ENCODE measurements at regions not wholly inside any gene's neighbourhood (a gene's known extent, or its start where the extent isn't known, plus 50 kb on each side); places are given as distances from the start of the nearest gene placed in this dataset.

- peaks cover 2% of the 10 kb centered on the region for H3K27me3 ChIP-seq (ENCODE audit: insufficient read depth, poor library complexity, severe bottlenecking)
- no peak for DNase-seq (ENCODE audit: low read depth in 1 of 2, low spot score in 1 of 2)
- TF ChIP-seq REST (IDR thresholded peaks at IDR 0.05; ENCODE audit: insufficient replicate concordance, low read depth) (no peak), CTCF (IDR thresholded peaks at IDR 0.05; ENCODE audit: insufficient read depth, low read length) (no peak), SPI1 (IDR thresholded peaks at IDR 0.05; ENCODE audit: borderline replicate concordance, low read depth) (no peak), GABPA (IDR thresholded peaks at IDR 0.05; ENCODE audit: low read depth) (no peak)
- no peak overlapping the region for H3K27ac ChIP-seq (replicated peaks)
- H3K4me3 ChIP-seq (replicated peaks; ENCODE audit: insufficient read depth, low read length), result no peak overlapping the region
These were observed 502.4 kb upstream of the SULF2 start for GRCh38 chr20:48287552-48288170.

- Histone ChIP-seq H3K4me3 (replicated peaks; ENCODE audit: insufficient read depth, low read length) (no peak overlapping the region), H3K27ac (replicated peaks) (no peak overlapping the region), H3K27me3 (ENCODE audit: insufficient read depth, poor library complexity, severe bottlenecking) (peaks cover 2% of the 10 kb centered on the region)
- TF ChIP-seq GABPA (IDR thresholded peaks at IDR 0.05; ENCODE audit: low read depth), result no peak
- TF ChIP-seq REST (IDR thresholded peaks at IDR 0.05; ENCODE audit: insufficient replicate concordance, low read depth), result no peak
- DNase-seq (ENCODE audit: low read depth in 1 of 2, low spot score in 1 of 2), result no peak
These were observed 501.8 kb upstream of the SULF2 start for GRCh38 chr20:48287021-48287494.

GRCh38 chr20:48286601-48287000 lies 501.3 kb upstream of the SULF2 start:
- Histone ChIP-seq H3K27ac (replicated peaks) (no peak overlapping the region), H3K27me3 (ENCODE audit: insufficient read depth, poor library complexity, severe bottlenecking) (peaks cover 2% of the 10 kb centered on the region), H3K4me3 (replicated peaks; ENCODE audit: insufficient read depth, low read length) (no peak overlapping the region)
- no peak for TF ChIP-seq CTCF (IDR thresholded peaks at IDR 0.05; ENCODE audit: insufficient read depth, low read length)
- TF ChIP-seq POLR2AphosphoS5 (IDR thresholded peaks at IDR 0.05; ENCODE audit: low read depth), result no peak
- no peak for TF ChIP-seq SPI1 (IDR thresholded peaks at IDR 0.05; ENCODE audit: borderline replicate concordance, low read depth)
- TF ChIP-seq REST (IDR thresholded peaks at IDR 0.05; ENCODE audit: insufficient replicate concordance, low read depth), result no peak
- no peak for TF ChIP-seq GABPA (IDR thresholded peaks at IDR 0.05; ENCODE audit: low read depth)
- no peak for DNase-seq (ENCODE audit: low read depth in 1 of 2, low spot score in 1 of 2)
